GM18505 (cell line): ENCODE measurements at regions not wholly inside any gene's neighbourhood (a gene's known extent, or its start where the extent isn't known, plus 50 kb on each side); places are given as distances from the start of the nearest gene placed in this dataset.

Experiments
- ATAC-seq: cut with Tn5 transposase; IDR thresholded peaks from one replicate; pipeline ENCODE4 v1.9.1; 2021; ENCODE audit not compliant: unreplicated experiment
- POLR2A ChIP-seq: IDR thresholded peaks from 4 replicates; pipeline ENCODE4 v1.6.1; 2011; ENCODE audit warnings: borderline replicate concordance; ENCODE audit not compliant: insufficient read depth, insufficient read length; ENCODE audit errors: extremely low read depth

DNA sequence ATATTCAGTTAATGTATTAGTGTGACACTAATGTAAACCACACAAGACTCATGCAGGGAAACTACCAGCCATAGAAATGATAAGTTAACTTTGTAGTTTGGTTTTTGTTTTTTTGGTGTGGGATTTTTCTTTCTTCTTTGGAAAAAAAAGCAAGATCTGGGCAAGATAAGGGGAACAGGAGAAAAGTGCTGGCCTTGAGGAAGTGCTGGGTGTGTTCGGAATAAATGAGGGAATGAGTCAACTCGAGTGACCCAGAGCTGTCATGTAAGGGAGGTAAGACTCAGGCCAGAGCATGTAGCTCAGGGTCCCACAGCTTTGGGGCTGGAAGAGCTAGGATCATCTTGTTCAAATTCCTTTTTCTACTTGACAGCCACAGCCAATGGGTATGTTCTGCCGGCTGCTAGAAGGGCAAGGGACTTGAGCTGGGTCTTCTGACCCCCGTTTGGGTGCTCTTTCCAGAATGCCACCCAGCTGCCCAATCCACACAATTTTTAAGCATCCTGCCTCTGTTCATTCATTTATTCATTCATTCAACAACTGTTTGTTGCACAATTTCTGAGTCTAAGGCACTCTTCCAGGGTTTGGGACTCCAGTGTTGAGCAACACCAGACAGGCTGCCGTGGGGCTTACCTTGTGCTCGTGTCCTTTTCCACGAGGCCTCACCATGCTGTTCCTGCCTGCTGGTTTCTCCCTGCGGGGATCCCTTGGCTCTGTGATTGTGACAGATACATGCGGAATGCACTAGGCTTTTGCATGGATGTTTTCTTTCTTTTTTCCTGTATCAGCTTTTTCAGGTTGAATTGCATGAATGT, 54.5 kb downstream of the CLDN34 start:
- TF ChIP-seq POLR2A, result no peak
- ATAC-seq, result no peak

- no peak for ATAC-seq
Measured at GRCh38 chrX:10022273-10022541, 55.0 kb downstream of the CLDN34 start.

DNA sequence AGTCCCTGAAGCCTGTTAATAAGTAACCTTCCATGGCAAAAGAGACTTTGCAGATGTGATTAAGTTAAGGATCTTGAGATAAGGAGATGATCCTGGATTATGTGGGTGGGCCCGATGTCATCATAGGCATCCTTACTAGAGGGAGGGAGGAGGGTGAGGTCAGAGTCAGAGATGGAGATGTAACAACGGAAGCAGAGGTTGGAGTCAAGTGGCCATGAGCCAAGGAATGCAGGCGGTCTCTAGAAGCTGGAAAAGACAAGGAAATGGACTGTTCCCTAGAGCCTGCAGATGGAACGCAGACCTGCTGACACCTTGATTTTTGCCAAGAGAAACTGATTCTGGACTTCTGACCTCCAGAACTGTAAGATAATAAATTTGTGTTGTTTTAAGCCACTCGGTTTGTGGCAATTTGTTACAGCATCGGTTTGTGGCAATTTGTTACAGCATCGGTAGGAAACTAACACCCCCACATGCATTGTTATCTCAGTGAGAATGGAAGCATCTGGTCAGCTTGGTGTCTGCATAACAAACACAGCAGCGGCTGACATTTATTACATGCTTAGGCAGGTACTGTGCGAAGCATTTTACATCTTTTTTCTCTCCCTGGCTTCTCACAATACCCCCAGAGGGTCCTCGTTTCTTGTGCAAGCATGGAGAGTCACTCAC, 55.6 kb downstream of the CLDN34 start:
- no peak for ATAC-seq
- TF ChIP-seq POLR2A, result no peak

More at GRCh38 chrX:10022273-10022541, 55.0 kb downstream of the CLDN34 start:
- TF ChIP-seq POLR2A, result no peak

- TF ChIP-seq POLR2A, result no peak
- ATAC-seq, result no peak
Measured at GRCh38 chrX:10023821-10024220, 56.7 kb downstream of the CLDN34 start.

GRCh38 chrX:10025742-10026493, 58.8 kb downstream of the CLDN34 start:
- ATAC-seq, result no peak

DNA sequence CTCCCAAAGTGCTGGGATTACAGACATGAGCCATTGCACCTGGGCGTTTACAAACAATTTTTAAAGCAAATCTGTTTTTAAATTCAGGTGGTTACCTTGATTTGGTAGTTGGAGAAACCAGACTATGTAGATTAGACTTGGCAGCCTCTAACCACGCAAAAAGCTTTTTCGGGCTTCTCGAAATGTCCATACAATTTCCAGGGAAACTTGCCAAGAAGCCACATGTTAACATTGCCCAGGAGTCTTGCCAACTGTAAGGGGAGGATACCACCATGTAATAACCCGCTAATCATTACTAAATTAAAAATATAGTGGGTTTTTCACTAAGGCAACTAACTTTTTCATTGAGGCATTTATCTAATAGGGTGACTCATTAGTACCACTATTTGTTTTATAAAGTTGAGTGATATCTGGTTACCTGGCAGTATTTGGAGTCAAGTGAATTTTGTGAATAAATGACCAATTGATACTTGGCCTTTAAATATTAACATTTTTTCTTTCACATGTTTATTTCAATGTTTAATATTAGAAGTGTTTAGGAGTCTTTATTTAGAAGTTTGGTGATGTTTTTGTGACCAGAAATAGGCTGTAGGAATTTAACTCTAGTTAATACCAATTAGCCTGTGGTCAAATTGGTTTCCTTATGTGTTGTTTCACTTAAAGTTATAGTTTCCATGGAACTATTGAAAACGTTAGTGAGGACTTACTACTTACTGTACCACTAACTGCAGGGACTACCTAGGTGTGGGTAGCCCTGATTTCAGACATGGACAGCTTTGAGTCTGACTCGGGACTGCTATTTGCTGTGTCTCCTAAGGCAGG, 61.3 kb downstream of the CLDN34 start:
- ATAC-seq, result no peak
- no peak for TF ChIP-seq POLR2A

More at GRCh38 chrX:10025742-10026493, 58.8 kb downstream of the CLDN34 start:
- no peak for TF ChIP-seq POLR2A

GRCh38 chrX:10030570-10030969, 63.4 kb downstream of the CLDN34 start:
- no peak for TF ChIP-seq POLR2A
- no peak for ATAC-seq

DNA sequence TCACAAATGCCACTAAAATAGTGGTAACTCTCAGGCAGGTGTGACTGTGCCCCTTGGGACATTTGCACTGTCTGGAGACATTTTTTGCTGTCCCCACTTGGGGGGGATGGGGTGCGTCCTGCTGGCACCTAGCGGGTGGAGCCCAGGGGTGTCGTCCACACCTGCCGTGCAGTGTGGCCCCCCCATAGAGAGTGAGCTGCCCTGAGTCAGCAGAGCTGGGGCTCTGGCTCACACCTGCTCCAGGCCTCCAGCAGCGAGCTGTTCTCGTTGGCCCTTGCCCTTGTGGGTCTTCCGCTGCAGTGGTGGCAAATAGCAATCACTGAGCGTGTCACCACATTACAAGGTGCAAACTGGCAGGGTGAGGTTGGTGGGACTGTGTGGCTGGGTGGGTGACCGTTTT, 64.6 kb downstream of the CLDN34 start:
- ATAC-seq, result no peak
- no peak for TF ChIP-seq POLR2A

DNA sequence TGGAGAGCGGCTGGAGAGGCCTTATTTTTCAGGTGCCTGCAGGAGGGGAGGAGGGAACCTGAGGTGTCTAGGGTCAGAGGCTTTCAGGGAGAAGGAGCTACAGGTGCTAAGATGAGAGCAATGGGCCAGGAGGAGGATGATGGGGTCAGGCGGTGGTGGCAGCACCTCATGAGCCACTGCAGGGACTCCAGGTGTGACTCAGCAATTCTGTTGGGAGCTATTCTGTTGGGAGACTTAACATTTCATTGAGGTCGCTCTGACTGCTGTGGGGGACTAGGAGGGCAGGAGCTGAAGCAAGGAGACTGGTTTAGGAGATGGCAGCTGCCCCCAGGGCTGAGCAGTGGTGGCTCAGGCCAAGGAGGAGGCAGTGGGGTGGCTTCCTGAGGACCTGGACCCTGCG, 65.0 kb downstream of the CLDN34 start:
- no peak for TF ChIP-seq POLR2A
- no peak for ATAC-seq

- no peak for TF ChIP-seq POLR2A
- ATAC-seq, result no peak
Measured at GRCh38 chrX:10033375-10034007, 66.3 kb downstream of the CLDN34 start.

- no peak for ATAC-seq
- TF ChIP-seq POLR2A, result no peak
Measured at GRCh38 chrX:10034740-10035260, 67.6 kb downstream of the CLDN34 start.

GRCh38 chrX:10038585-10038984, 71.4 kb downstream of the CLDN34 start:
- no peak for TF ChIP-seq POLR2A
- no peak for ATAC-seq
